Tibial nerve (tissue), 4 donors: ENCODE measurements at regions not wholly inside any gene's neighbourhood (a gene's known extent, or its start where the extent isn't known, plus 50 kb on each side); places are given as distances from the start of the nearest gene placed in this dataset.

Source experiments
- DNase-seq, 2 donors: peaks; one replicate each; pipeline ENCODE4 v3.0.0-alpha.2; 2019; ENCODE audit warnings: low spot score in 2 of 2
- H3K27ac ChIP-seq, 4 donors: fragments of 200-600 bp; sonication (generic) in 3 of 4; one replicate each; pipeline ENCODE4 v1.5.1; 2017 to 2019; ENCODE audit warnings: mild to moderate bottlenecking in 1 of 4
- H3K27me3 ChIP-seq, 2 donors: fragments of 200-600 bp; sonication (generic) in 1 of 2; one replicate each; pipeline versions ENCODE4 v1.5.1 to v1.6.0; 2017 to 2019
- H3K36me3 ChIP-seq, 3 donors: fragments of 200-600 bp; sonication (generic); one replicate each; pipeline ENCODE4 v1.5.1; 2018 to 2019
- H3K4me1 ChIP-seq, 4 donors: fragments of 200-600 bp; sonication (generic) in 3 of 4; one replicate each; pipeline ENCODE4 v1.5.1; 2017 to 2019
- H3K4me3 ChIP-seq, 4 donors: fragments of 200-600 bp; sonication (generic) in 3 of 4; one replicate each; pipeline ENCODE4 v1.5.1; 2017 to 2019; ENCODE audit warnings: mild to moderate bottlenecking in 1 of 4, moderate library complexity in 1 of 4
- H3K9me3 ChIP-seq, 4 donors: fragments of 200-600 bp; sonication (generic) in 3 of 4; one replicate each; pipeline ENCODE4 v1.5.1; 2017 to 2019
- CTCF ChIP-seq, 5 experiments: fragments of 200-600 bp in 3 of 5; fragments of 450-650 bp in 2 of 5; sonication (generic) in 3 of 5; IDR thresholded peaks; one replicate each; pipeline ENCODE4 v1.5.1; 2016 to 2019; ENCODE audit warnings: antibody characterized with exemption in 5 of 5, mild to moderate bottlenecking in 3 of 5, moderate library complexity in 2 of 5
- EP300 ChIP-seq, 2 donors: sonication (generic); formaldehyde crosslinking; IDR thresholded peaks; one replicate each; pipeline ENCODE4 v1.6.1; 2017; ENCODE audit warnings: antibody characterized with exemption in 2 of 2, mild to moderate bottlenecking in 1 of 2
- POLR2A ChIP-seq, 2 donors: fragments of 450-650 bp; IDR thresholded peaks; one replicate each; pipeline ENCODE4 v1.6.1; 2017; ENCODE audit warnings: antibody characterized with exemption in 2 of 2, mild to moderate bottlenecking in 2 of 2, moderate library complexity in 2 of 2
- WGBS, 2 donors: methylation state at CpG; one replicate each; pipeline ENCODE4 v1.1.5; 2018; 5-methylcytosine and 5-hydroxymethylcytosine counted together

GRCh38 chr6:19042420-19042819 is 655.3 kb downstream of the RNF144B start:
- peaks cover 0 to 8% (median 0%) of the 10 kb centered on the region in 4 donors for H3K4me1 ChIP-seq
- H3K27ac ChIP-seq, result no peak overlapping the region
- whole genome bisulfite sequencing, 2 donors, result 69 to 74% methylated on average over 5 of the region's 5 CpGs
- TF ChIP-seq EP300 (IDR thresholded peaks at IDR 0.05) (no peak), POLR2A (IDR thresholded peaks at IDR 0.05) (no peak), CTCF (IDR thresholded peaks at IDR 0.05) (no peak)
- no peaks in the 10 kb centered on the region for H3K27me3 ChIP-seq
- no peak overlapping the region for H3K4me3 ChIP-seq
- no peak for DNase-seq
- H3K36me3 ChIP-seq, result no peaks in the 10 kb centered on the region
- no peaks in the 10 kb centered on the region for H3K9me3 ChIP-seq

DNA sequence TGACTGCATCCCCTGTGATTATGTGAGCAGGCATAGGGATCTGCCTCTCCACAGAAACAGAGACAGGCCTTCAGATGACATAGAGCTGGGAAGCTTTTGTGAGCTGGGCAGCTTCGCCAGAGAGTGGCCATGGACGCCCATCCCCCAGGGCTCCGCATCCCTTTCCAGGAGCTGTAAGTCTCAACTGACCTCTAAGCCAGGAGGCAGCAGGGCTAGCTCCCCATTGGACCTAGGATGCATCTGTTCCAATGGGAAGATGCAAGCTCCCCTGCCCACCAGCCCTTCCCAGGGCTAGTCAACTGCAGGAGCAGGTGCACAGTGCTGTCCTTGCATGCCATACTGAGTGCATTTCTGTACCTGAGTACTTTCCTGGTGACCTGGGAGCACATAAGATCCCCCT is 663.6 kb downstream of the RNF144B start:
- 93 to 97% methylated on average over 3 of the region's 3 CpGs for WGBS, 2 donors
- Histone ChIP-seq H3K27ac (no peak overlapping the region), H3K4me1 (no peaks in the 10 kb centered on the region), H3K9me3 (peaks cover 0 to 21% (median 3%) of the 10 kb centered on the region in 4 donors), H3K4me3 (no peak overlapping the region), H3K36me3 (no peaks in the 10 kb centered on the region), H3K27me3 (no peaks in the 10 kb centered on the region)
- DNase-seq, result no peak
- TF ChIP-seq POLR2A (IDR thresholded peaks at IDR 0.05), result no peak
- no peak for TF ChIP-seq EP300 (IDR thresholded peaks at IDR 0.05)
- TF ChIP-seq CTCF (IDR thresholded peaks at IDR 0.05), result no peak

DNA sequence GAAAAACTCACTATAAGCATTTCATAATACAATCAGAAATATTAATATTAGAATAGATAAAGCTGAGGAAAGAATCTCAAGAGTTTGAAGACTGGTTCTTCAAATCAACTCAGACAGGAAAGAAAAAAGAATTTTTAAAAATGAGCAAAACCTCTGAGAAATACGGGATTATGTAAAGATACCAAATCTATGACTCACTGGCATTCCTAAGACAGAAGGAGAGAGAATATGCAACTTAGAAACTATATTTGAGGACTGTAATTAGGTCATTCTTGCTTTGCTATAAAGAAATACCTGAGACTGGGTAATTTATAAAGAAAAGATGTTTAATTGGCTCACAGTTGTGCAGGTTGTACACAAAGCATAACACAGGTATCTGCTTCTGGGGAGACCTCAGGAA is 665.1 kb downstream of the RNF144B start:
- Histone ChIP-seq H3K27ac (no peak overlapping the region), H3K4me3 (no peak overlapping the region), H3K9me3 (peaks cover 0 to 21% (median 3%) of the 10 kb centered on the region in 4 donors), H3K4me1 (no peaks in the 10 kb centered on the region), H3K36me3 (no peaks in the 10 kb centered on the region), H3K27me3 (no peaks in the 10 kb centered on the region)
- WGBS, 2 donors, result 36 to 38% methylated on average over 1 of the region's 1 CpG
- DNase-seq, result no peak
- no peak for TF ChIP-seq CTCF (IDR thresholded peaks at IDR 0.05)
- TF ChIP-seq EP300 (IDR thresholded peaks at IDR 0.05), result no peak
- TF ChIP-seq POLR2A (IDR thresholded peaks at IDR 0.05), result no peak

- Histone ChIP-seq H3K27me3 (no peaks in the 10 kb centered on the region), H3K36me3 (no peaks in the 10 kb centered on the region), H3K9me3 (peaks cover 0 to 17% (median 2%) of the 10 kb centered on the region in 4 donors), H3K4me3 (no peak overlapping the region), H3K27ac (no peak overlapping the region), H3K4me1 (no peaks in the 10 kb centered on the region)
- no peak for TF ChIP-seq EP300 (IDR thresholded peaks at IDR 0.05)
- TF ChIP-seq CTCF (IDR thresholded peaks at IDR 0.05), result no peak
- TF ChIP-seq POLR2A (IDR thresholded peaks at IDR 0.05), result no peak
- WGBS, 2 donors, result 51 to 58% methylated on average over 4 of the region's 4 CpGs
- DNase-seq, result no peak
Observed at GRCh38 chr6:19059102-19059501, 672.0 kb downstream of the RNF144B start.

GRCh38 chr6:19067165-19067564 is 680.0 kb downstream of the RNF144B start:
- H3K4me3 ChIP-seq, result no peak overlapping the region
- peaks cover 0 to 18% (median 2%) of the 10 kb centered on the region in 4 donors for H3K9me3 ChIP-seq
- H3K27ac ChIP-seq, result no peak overlapping the region
- WGBS, 2 donors, result 91 to 92% methylated on average over 3 of the region's 3 CpGs
- H3K36me3 ChIP-seq, result no peaks in the 10 kb centered on the region
- TF ChIP-seq CTCF (IDR thresholded peaks at IDR 0.05) (no peak), POLR2A (IDR thresholded peaks at IDR 0.05) (no peak), EP300 (IDR thresholded peaks at IDR 0.05) (no peak)
- no peak for DNase-seq
- H3K4me1 ChIP-seq, result no peaks in the 10 kb centered on the region
- no peaks in the 10 kb centered on the region for H3K27me3 ChIP-seq
